Body of pancreas (tissue), 4 donors: ENCODE measurements at regions not wholly inside any gene's neighbourhood (a gene's known extent, or its start where the extent isn't known, plus 50 kb on each side); places are given as distances from the start of the nearest gene placed in this dataset.

Experiments used
- POLR2A ChIP-seq, 3 donors: fragments of 450-650 bp; IDR thresholded peaks; one replicate each; pipeline ENCODE4 v1.6.1; 2016; ENCODE audit warnings: antibody characterized with exemption in 3 of 3, mild to moderate bottlenecking in 2 of 3
- TF ChIP-seq, protein P1 (sequence below), 7 experiments: fragments of 450-650 bp in 4 of 7; fragments of 200-600 bp in 3 of 7; sonication (generic) in 3 of 7; IDR thresholded peaks; one replicate each; pipeline ENCODE4 v1.5.1; 2016 to 2019; ENCODE audit warnings: antibody characterized with exemption in 7 of 7

DNA sequence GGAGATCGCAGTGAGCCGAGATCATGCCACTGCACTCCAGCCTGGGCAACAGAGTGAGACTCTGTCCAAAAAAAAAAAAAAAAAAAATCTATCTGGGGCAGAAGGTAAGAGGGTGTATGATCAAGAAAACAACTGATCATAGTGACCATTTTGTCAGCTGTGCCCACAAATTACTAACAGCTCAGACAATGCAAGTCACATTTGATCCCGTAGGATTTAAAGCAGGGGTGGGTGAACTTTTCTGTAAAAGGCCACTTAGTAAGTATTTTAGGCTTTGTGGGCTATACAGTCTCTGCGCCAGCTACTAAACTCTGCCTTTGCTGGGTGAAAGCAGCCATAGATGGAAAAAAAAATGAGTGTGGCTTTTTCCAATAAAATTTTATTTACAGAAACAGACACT lies 57.6 kb upstream of the ABI3BP start:
- no peak for TF ChIP-seq POLR2A (IDR thresholded peaks at IDR 0.05)
- TF ChIP-seq, protein P1, sequence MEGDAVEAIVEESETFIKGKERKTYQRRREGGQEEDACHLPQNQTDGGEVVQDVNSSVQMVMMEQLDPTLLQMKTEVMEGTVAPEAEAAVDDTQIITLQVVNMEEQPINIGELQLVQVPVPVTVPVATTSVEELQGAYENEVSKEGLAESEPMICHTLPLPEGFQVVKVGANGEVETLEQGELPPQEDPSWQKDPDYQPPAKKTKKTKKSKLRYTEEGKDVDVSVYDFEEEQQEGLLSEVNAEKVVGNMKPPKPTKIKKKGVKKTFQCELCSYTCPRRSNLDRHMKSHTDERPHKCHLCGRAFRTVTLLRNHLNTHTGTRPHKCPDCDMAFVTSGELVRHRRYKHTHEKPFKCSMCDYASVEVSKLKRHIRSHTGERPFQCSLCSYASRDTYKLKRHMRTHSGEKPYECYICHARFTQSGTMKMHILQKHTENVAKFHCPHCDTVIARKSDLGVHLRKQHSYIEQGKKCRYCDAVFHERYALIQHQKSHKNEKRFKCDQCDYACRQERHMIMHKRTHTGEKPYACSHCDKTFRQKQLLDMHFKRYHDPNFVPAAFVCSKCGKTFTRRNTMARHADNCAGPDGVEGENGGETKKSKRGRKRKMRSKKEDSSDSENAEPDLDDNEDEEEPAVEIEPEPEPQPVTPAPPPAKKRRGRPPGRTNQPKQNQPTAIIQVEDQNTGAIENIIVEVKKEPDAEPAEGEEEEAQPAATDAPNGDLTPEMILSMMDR (IDR thresholded peaks at IDR 0.05): no peak
